ENCODE measurements at regions not wholly inside any gene's neighbourhood (a gene's known extent, or its start where the extent isn't known, plus 50 kb on each side); places are given as distances from the start of the nearest gene placed in this dataset.
"Not testable (repeated sequence)": the region's sequence is repeated elsewhere in the genome, so short reads cannot be mapped to it uniquely, and the experiment has no call there.

DNA sequence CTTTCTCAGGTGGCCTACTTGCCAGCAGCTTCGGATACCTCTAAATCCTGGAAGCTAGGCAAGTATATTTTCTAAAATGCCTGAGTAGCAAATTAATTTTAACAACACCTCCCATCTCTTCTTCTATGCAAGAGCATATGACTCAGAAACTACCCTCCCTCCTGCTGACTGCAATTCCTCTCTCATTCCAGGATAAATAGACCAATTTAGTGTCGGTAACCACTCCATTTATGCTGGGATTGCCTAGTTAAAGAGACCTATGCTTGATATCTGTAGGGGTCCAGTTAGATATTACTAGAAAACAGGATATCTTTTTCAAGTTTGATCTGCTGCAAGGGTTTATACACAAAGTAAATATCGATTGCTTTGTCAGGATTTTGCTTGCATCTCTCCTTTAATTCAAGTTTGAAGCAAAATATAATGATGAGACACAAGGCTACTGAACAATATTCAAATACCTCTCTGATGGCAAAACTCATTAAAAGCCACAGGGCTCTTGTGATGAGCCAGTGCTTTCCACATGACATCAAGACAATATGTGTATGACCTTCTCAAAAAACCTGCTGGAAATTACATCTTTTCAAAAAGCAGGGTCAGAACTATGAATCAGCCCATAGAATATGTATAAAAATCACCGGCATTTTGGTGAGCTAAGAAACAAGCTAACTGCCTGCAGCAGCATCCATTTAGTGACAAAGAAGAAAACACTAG lies 491.6 kb upstream of the NECTIN3 start:
- intact Hi-C loops (cut with DNase I) = no loop called here
- ATAC-seq (no peak), DNase-seq (ENCODE audit: low spot score) (no peak)

DNA sequence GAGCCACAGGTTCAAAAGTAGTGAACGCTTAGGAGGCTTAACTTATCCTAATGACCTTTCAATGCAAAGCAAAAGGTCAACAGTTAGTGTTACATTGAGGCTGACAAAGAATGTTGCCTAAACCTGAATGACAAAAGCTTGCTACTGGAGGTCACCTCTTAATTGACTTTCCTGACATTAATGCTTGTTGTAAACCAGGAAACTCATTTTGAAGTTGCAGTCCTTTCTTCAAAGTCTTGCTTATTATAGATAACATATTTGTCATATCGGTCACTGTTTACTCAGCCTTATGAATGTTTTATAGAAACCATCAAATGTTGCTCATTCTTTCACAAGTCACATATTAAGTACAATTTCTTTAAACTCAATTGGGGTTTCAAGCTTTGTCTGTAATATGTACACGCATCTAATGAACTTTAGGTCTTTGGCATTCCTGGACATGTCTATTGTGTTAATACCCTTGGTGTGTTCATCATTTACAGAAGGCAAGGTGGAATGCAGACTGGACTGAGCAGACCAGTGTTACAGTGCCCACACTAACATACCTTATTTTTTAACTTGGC lies 488.2 kb upstream of the NECTIN3 start:
- no peak for ATAC-seq
- intact Hi-C loops (cut with DNase I) = no loop called here

DNA sequence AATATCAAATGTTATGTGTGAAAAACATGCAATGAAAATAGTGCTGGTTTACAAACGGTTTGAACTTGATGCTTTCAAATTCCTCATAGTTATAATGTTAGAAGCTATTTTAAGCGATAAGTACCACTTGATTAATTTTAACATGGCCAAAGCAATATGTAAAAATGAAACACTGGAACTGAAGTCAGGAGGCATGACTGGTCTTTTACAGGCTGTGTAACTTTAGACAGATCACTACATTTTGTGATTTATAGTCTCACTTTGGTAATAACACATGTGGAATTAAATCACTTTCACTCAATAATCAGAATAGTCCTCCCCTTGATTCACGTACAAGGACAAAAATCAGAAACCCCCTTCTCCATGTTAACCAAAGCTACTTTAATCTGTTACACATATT lies 482.7 kb upstream of the NECTIN3 start:
- intact Hi-C loops (cut with DNase I) = no loop called here

More for the DNA sequence above, 488.2 kb upstream of the NECTIN3 start:
- no peak for DNase-seq (ENCODE audit: low spot score)

DNA sequence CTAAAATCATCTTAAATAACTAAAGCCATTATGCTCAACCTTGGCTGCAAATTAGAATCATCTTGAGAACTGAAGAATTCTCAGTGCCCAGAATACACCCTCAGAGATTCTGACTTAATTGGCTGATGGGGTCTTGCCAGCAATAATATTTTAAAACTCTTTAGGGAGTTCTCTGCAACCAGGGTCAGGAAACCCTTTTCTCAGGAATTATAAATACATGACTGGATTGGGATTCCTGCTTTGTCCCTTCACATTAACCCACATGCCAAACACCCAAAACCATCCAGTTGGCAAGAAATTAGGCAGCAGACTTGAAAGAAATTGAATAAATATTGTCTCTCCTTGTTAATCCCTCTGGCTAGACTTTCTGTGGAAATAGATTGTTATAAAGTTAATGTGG lies 482.3 kb upstream of the NECTIN3 start:
- DNase-seq (ENCODE audit: low spot score) = no peak
- intact Hi-C loops (cut with DNase I) = no loop called here
- ATAC-seq = no peak

More for the DNA sequence above, 482.7 kb upstream of the NECTIN3 start:
- ATAC-seq = no peak
- no peak for DNase-seq (ENCODE audit: low spot score)

DNA sequence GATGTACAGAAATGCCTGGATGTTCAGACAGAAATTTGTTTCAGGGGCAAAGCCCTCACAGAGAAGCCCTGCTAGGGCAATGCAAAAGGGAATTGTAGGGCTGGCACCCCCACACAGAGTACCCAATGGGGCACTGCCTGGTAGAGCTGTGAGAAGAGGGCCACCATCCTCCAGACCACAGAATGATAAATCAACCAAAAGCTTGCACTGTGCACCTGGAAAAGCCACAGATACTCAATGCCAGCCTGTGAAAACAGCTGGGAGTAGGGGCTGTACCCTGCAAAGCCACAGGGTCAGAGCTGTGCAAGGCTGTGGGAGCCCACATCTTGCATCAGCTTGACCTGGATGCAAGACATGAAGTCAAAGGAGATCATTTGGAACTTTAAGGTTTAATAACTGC lies 477.9 kb upstream of the NECTIN3 start:
- DNase-seq (ENCODE audit: low spot score) (no peak), ATAC-seq (no peak)
- intact Hi-C loops (cut with DNase I) = no loop called here

DNA sequence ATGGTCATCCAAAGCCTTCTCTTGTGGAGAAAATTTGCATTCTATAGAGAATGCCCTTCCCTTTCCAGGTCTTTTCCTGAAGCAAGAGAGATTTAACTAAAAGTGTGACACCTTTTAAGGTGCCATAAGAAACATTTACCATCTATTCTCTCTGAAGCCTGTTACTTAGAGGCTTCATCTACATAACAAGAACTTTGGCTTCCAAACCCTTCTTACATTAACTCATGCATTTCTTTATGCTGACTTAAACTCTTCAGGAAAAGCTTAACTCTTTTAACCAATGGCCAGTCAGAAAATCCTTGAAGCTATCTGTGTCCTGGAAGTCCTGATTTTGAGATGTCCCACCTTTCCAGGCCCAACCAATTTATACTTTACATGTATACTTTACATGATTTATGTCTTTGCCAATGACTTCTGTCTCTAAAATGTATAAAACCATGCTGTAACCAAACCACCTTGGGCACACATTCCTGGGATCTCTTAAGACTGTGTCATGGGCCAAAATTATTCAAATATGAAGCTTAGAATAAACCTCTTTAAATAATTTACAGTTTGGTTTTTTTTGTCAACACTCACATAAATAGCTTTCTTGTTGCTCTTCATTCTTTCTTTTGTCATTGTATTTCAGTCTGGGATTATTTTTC lies 472.6 kb upstream of the NECTIN3 start:
- DNase-seq (ENCODE audit: low spot score) = no peak
- no peak for ATAC-seq
- intact Hi-C loops (cut with DNase I) = no loop called here

DNA sequence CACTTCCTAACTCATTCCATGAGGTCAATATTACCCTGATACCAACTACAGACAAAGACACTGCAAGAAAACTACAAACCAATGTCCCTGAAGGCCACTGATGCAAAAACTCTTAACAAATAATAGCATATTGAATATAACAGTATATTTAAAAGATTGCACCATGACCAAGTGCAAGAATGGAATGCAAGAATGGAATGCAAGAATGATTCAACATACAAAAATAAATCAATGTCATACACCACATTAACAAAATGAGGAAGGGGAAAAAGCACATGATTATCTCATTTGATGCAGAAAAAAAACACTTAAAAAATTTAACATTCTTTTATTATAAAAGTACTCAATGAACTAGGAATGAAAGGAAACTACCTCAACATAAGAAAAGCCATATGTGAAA lies 463.1 kb upstream of the NECTIN3 start:
- no peak for ATAC-seq
- intact Hi-C loops (cut with DNase I) = no loop called here
- no peak for DNase-seq (ENCODE audit: low spot score)

DNA sequence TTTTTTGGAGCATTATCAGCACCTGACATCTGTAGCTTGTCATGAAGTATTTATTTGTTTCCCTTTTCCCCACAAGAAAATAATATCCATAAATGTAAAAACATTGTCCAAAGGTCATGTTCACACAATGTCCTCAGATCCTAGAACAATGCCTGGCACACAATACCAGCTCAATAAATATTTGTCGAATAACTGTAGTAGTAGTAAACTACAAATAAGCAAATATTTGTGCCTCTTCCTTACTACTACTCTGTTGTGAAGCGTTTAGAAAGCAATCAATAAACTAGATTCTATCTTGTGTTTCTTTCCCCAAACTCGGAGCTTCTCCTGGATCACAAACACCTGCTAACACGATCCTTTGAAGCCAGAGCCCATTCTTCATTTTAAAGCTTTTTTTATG lies 459.6 kb upstream of the NECTIN3 start:
- ATAC-seq = no peak
- no peak for DNase-seq (ENCODE audit: low spot score)
- intact Hi-C loops (cut with DNase I) = no loop called here

DNA sequence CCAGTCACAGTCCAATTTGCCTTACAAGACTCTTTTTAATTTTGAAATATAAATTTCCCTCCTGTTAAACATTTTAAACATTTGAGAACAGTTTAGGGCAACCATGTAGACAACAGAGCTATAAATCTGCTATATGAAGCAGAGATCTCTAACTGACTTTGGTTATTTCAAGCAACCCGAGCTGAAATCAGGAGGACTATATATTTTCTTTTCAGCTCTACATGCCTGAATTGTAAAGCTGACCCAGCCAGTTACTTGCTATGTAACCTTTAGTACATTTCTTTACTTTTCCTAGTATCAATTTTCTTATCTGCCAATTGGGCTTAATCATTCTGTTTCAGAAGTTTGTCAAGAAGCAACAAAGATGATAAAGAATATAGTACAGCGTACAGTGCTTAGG lies 457.4 kb upstream of the NECTIN3 start:
- ATAC-seq (no peak), DNase-seq (ENCODE audit: low spot score) (no peak)
- intact Hi-C loops (cut with DNase I) = no loop called here

DNA sequence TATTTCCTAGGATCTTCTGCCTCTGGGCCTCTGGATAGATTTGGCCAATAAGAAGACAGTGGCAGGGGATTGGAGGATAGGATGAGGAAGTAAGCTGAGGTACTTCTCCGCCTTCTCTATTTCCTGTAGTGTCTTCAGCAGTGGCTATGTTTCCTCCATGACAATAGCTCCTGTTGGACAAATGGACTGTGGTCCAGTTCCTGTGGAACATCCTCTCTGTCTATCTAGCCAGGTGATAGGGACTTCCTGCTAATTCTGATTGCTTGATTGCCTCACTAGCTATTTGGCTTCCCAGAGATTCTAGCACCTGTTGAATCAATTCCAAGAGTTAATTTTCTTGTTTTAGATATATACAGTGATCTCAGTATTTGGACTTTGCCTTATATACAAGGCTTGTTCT lies 456.2 kb upstream of the NECTIN3 start:
- DNase-seq (ENCODE audit: low spot score) = no peak
- intact Hi-C loops (cut with DNase I) = no loop called here
- no peak for ATAC-seq

DNA sequence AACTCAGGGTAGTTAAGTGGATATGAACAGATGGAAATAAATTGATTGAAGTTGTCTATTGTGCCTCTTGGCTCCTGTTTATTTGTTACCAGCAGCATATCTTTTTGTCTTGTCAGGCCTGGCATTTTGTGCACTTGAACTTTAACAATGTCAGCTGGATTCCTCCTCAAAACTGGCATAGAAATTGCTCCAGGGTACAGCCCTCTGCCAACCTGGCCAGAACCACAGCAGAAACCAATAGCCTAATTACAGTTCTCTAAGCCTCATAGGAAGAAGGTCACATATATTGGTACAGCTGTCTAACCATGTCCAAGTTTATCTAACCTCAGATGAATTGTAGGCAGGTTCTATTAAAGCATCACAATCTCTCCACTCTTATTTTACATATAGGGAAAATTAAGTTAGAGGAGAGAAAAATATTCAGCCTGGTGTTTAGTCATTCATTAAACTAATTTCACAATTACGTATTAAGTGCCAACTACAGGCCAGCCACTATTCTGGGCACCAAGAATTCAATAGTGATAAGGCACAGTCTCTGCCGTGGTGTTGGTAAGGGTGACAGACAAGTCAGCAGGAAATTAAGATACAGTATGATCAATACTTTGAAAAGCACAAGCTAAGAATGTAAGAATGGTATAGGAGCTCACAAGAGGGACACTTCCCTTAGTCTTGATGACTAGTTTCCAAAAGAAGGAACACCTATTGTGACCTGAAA lies 452.9 kb upstream of the NECTIN3 start:
- DNase-seq (ENCODE audit: low spot score) (no peak), ATAC-seq (no peak)
- intact Hi-C loops (cut with DNase I) = no loop called here

DNA sequence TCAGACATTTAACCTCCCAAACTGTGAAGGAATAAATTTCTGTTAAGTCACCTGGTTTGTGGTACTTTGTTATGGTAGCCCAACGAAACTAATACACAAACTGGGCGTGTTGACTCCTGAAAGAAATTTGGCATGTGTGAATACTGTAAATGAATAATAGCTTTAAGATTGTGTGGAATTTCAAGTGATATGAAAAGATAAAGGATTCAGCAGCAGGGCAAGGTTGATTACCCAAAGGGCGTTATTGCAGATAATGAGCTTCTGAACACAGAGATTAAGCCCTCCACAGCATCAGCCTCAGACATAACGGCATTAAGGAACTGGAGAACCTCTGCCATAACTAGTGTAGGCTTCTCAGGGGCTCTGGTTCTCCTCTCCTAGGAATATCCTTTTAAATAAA lies 451.5 kb upstream of the NECTIN3 start:
- intact Hi-C loops (cut with DNase I) = no loop called here
- ATAC-seq = no peak
- DNase-seq (ENCODE audit: low spot score) = no peak

DNA sequence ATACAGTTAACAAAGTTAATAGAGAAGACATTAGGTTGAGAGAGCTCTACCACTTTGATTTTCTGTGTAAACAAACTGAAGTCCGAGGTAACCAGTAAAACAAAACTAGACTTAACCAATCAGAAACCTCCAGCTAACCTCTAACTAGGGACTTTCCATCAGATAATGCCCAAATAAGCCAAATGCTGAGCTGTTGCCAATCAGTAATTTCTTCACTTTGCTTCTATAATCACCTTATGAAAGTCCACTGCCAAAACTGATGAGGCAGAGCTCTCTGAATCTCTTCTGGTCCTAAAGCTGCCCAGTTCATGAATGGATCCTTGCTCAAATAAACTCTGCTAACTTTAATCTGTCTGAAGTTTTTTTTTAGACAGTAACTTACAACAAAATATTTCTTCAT lies 448.0 kb upstream of the NECTIN3 start:
- intact Hi-C loops (cut with DNase I) = no loop called here
- no peak for ATAC-seq
- DNase-seq (ENCODE audit: low spot score) = no peak

DNA sequence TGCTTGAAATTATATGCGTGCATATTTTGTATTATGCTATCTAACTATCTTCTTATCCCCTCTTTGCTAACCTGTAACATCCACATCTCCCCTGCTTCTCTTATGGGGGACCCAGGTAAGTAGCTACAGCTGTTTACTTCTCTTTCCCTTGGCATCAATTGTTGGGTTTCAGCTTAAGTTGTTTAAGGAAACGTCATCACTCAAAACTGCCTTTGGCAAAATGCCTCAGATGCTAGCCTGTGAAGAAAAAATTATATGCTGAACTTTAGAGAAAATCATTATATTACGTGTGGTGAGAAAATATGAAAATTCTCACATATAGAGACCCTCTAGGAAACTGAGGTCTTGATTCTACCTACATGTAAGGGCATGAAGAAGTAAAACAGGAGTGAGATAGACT lies 447.0 kb upstream of the NECTIN3 start:
- DNase-seq (ENCODE audit: low spot score) = no peak
- intact Hi-C loops (cut with DNase I) = no loop called here
- ATAC-seq = no peak

DNA sequence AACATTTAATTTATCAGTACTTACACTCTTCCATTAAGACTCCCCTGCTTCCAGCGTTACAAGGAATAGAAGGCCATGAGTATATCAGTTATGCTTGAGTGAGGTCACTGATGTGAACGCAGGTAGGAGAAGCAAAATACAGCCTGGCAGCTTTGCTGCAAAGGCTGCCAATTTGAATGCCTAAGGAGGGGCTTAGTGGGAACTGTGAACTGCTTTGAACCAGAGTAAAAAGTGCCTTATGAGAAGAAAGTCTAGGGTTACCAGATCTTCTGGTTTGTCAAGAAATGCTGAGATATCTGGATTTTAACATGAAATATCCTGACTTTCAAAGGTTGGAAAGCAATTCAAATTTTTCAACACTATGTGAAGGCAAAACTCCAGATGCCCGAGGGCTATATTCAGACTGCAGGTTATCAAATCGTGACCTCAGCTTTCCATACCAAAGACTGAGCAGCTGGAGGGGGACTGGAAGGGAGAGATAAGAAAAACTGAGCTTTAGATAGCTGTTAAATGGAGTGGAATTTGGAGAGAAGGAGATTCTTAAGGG lies 446.3 kb upstream of the NECTIN3 start:
- DNase-seq (ENCODE audit: low spot score) (no peak), ATAC-seq (no peak)
- intact Hi-C loops (cut with DNase I) = no loop called here

DNA sequence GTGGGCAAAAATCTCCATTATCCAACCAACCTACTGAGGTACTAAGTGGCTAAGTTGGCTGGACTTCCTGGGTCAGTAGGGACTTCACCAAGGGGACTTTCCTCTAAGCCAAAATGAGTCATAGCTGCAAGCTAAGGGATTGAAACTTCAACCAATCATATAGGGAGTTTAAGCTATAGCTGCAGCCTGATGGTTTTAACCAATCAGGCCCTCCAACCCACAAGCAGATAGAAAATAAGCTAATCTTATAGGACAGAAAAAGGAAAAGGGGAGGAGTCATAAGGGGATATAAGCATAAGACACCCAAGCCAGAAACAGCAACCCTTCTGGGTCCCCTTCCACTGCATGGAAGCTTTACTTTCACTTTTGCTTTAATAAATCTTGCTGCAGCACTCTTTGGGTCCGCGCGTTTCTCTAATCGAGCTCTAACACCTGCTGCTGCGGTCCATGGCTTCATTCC lies 444.9 kb upstream of the NECTIN3 start:
- DNase-seq (ENCODE audit: low spot score); ATAC-seq; intact Hi-C loops (cut with DNase I): not testable (repeated sequence)

DNA sequence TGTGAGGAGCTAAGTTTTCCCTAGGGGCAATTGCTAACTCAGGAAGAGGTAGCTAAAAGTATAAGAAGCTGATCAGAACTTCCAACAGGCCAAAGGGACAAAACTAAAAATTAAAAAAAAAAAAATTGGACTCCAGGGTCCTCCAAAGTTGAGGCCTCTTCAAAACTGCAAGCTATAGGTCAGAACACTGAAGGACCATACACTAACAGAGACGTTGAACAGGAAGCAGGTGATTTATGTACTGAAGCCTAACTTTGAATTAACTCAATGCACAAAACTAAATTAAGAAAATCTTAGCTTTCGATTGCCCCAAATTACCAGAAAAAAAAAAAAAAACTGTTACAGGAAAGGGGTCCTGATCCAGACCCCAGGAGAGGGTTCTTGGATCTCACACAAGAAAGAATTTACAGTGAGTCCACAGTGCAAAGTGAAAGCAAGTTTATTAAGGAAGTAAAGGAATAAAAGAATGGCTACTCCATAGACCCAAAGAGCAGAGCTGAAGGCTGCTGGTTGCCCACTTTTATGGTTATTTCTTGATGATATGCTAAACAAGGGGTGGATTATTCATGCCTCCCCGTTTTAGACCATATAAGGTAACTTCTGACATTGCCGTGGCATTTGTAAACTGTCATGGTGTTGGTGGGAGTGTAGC lies 442.8 kb upstream of the NECTIN3 start:
- intact Hi-C loops (cut with DNase I) = no loop called here
- DNase-seq (ENCODE audit: low spot score) = no peak
- ATAC-seq = no peak

DNA sequence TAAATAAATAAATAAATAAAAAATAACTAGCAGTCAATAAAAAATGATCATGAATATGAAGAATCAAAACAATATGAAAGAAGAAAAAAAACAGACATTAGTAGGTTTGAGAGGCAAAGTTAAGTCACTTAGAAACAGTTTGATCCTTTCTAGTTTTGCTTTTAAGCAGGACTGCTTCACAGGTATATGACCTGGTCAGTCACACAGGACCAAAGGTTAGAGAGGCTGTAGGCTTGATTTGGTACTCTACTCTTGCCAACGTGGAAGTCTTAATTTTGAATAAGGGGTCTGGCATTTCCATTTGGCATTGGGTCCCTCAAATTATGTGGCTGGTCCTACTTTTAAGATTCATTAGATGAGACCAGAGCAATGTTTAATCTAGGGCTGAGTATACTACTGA lies 441.7 kb upstream of the NECTIN3 start:
- intact Hi-C loops (cut with DNase I) = no loop called here
- DNase-seq (ENCODE audit: low spot score) = no peak
- ATAC-seq = no peak

DNA sequence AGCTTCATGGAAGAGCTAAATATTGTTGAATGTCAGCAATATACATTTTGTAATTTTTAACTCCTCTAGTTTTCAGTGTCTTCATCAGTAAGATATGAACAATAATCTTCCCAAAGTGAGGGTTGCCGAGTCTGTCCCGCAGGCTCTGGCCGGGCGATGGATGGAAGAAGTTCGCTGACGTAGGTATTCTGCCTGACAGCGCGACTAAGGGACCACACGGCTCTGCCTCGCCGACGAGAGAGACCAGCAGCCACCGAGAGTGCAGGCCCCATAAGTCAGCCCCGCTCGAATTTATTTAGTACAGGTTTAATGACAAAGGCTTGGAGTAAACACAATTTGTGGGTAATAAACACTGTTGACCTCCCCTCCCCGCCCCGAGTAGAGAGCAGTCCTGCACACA lies 427.4 kb upstream of the NECTIN3 start:
- ATAC-seq (no peak), DNase-seq (ENCODE audit: low spot score) (no peak)
- intact Hi-C loops (cut with DNase I) = no loop called here
